ENCODE measurements at regions not wholly inside any gene's neighbourhood (a gene's known extent, or its start where the extent isn't known, plus 50 kb on each side); places are given as distances from the start of the nearest gene placed in this dataset.

GRCh38 chr11:8340296-8340695, 76.6 kb upstream of the LMO1 start:
- no peak for DNase-seq (ENCODE audit: low spot score)
- Histone ChIP-seq H3K9me3 (no peaks in the 10 kb centered on the region), H3K27ac (no peak overlapping the region), H3K4me3 (no peak overlapping the region), H3K27me3 (replicated peaks; ENCODE audit: insufficient read depth) (no peaks in the 10 kb centered on the region), H3K36me3 (no peaks in the 10 kb centered on the region), H3K4me1 (ENCODE audit: control insufficient read depth in 1 of 2, low read depth in 2 of 2) (no peaks in the 10 kb centered on the region)
- no peak for ATAC-seq (ENCODE audit: insufficient number of reproducible peaks, low FRiP score, low read depth)
- TF ChIP-seq, protein P1, sequence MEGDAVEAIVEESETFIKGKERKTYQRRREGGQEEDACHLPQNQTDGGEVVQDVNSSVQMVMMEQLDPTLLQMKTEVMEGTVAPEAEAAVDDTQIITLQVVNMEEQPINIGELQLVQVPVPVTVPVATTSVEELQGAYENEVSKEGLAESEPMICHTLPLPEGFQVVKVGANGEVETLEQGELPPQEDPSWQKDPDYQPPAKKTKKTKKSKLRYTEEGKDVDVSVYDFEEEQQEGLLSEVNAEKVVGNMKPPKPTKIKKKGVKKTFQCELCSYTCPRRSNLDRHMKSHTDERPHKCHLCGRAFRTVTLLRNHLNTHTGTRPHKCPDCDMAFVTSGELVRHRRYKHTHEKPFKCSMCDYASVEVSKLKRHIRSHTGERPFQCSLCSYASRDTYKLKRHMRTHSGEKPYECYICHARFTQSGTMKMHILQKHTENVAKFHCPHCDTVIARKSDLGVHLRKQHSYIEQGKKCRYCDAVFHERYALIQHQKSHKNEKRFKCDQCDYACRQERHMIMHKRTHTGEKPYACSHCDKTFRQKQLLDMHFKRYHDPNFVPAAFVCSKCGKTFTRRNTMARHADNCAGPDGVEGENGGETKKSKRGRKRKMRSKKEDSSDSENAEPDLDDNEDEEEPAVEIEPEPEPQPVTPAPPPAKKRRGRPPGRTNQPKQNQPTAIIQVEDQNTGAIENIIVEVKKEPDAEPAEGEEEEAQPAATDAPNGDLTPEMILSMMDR (IDR thresholded peaks at IDR 0.05) = no peak

DNA sequence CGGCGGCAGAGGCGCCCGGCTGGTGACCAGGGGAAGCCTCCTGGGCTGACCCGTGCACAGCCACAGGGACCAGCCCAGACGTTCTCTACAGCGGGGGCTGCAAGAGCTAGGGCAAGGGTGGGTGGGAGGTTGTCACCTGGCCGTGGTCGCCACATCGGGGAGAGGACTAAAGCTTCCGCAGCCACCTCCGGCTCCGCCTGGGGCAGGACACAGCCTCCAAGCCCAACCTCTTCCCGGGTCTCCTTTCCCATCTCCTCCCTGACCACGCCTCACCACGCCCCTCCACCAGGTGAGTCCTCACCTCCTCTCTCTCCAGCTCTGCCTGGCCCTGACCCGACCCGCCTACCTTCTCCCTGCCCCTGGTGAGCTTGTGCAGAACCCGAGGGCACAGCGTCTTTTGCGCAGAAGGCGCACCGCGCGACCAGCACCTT, 75.9 kb upstream of the LMO1 start:
- Histone ChIP-seq H3K36me3 (no peaks in the 10 kb centered on the region), H3K4me3 (no peak overlapping the region), H3K27me3 (replicated peaks; ENCODE audit: insufficient read depth) (no peaks in the 10 kb centered on the region), H3K4me1 (ENCODE audit: control insufficient read depth in 1 of 2, low read depth in 2 of 2) (no peaks in the 10 kb centered on the region), H3K9me3 (no peaks in the 10 kb centered on the region), H3K27ac (no peak overlapping the region)
- no peak for ATAC-seq (ENCODE audit: insufficient number of reproducible peaks, low FRiP score, low read depth)
- TF ChIP-seq, protein P1 (IDR thresholded peaks at IDR 0.05) = no peak
- DNase-seq (ENCODE audit: low spot score) = no peak

- H3K27ac ChIP-seq = no peak overlapping the region
- TF ChIP-seq, protein P1 (IDR thresholded peaks at IDR 0.05) = no peak
- ATAC-seq (ENCODE audit: insufficient number of reproducible peaks, low FRiP score, low read depth) (no peak), DNase-seq (ENCODE audit: low spot score) (no peak)
- no peaks in the 10 kb centered on the region for H3K9me3 ChIP-seq
- H3K36me3 ChIP-seq = no peaks in the 10 kb centered on the region
- H3K4me3 ChIP-seq = no peak overlapping the region
- H3K27me3 ChIP-seq (replicated peaks; ENCODE audit: insufficient read depth) = no peaks in the 10 kb centered on the region
- H3K4me1 ChIP-seq (ENCODE audit: control insufficient read depth in 1 of 2, low read depth in 2 of 2) = no peaks in the 10 kb centered on the region
Measured at GRCh38 chr11:8338138-8338537, 74.5 kb upstream of the LMO1 start.

DNA sequence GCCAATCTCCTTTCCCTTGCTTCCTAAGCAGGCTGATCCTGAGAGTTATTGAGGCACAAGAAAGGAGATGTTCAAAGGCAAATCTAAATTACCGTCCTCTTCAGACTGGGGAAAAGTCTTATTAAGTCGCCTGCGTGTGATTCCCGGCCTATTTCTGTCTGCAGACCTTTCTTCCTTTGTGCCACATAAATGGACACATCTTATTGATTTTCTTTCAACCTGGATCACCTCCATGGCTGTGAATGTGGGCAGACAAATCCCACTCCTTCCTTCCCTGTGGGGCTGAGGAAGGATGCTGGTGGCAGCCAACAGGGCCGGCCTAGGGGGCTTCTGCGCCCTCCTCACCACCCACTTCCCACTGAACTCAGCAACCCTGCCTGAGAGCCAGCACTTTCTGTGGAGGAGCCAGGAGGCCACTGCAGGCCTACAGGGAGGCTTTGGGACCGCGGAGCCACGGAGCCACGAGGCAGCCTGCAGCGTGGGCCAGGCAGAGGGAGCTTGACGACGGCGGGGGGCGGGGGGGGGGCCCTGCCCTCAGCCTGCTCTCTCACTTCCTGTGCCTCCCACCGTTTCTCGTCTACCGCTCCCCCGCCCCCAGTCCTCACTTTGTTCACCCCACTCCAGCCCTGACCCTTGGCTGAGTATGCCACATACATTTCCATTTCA, 73.6 kb upstream of the LMO1 start:
- H3K27ac ChIP-seq = no peak overlapping the region
- ATAC-seq (ENCODE audit: insufficient number of reproducible peaks, low FRiP score, low read depth) (no peak), DNase-seq (ENCODE audit: low spot score) (no peak)
- TF ChIP-seq, protein P1 (IDR thresholded peaks at IDR 0.05) = no peak
- H3K27me3 ChIP-seq (replicated peaks; ENCODE audit: insufficient read depth) = no peaks in the 10 kb centered on the region
- H3K4me1 ChIP-seq (ENCODE audit: control insufficient read depth in 1 of 2, low read depth in 2 of 2) = no peaks in the 10 kb centered on the region
- H3K4me3 ChIP-seq = no peak overlapping the region
- H3K36me3 ChIP-seq = no peaks in the 10 kb centered on the region
- no peaks in the 10 kb centered on the region for H3K9me3 ChIP-seq

GRCh38 chr11:8336356-8337129, 72.9 kb upstream of the LMO1 start:
- Histone ChIP-seq H3K4me3 (no peak overlapping the region), H3K36me3 (no peaks in the 10 kb centered on the region), H3K4me1 (ENCODE audit: control insufficient read depth in 1 of 2, low read depth in 2 of 2) (no peaks in the 10 kb centered on the region), H3K9me3 (no peaks in the 10 kb centered on the region), H3K27ac (no peak overlapping the region), H3K27me3 (replicated peaks; ENCODE audit: insufficient read depth) (no peaks in the 10 kb centered on the region)
- DNase-seq (ENCODE audit: low spot score) (no peak), ATAC-seq (ENCODE audit: insufficient number of reproducible peaks, low FRiP score, low read depth) (no peak)
- TF ChIP-seq, protein P1 (IDR thresholded peaks at IDR 0.05) = no peak

Data from thoracic aorta (tissue), 2 donors.